HEK293T (cell line): ENCODE measurements at regions not wholly inside any gene's neighbourhood (a gene's known extent, or its start where the extent isn't known, plus 50 kb on each side); places are given as distances from the start of the nearest gene placed in this dataset.

ENCODE experiments used
- CTCF ChIA-PET: fragments of 350-600 bp; formaldehyde crosslinking; extraction: SDS; loops from one replicate; lab custom pipeline; 2021; ENCODE audit warnings: antibody characterized with exemption, inconsistent platforms; lab: Yijun Ruan, JAX
- POLR2A ChIA-PET: fragments of 350-600 bp; formaldehyde crosslinking; extraction: SDS; loops from one replicate; lab custom pipeline; 2020; ENCODE audit warnings: antibody characterized with exemption, inconsistent platforms; lab: Yijun Ruan, JAX
- DNase-seq: peaks from one replicate; pipeline ENCODE4 v3.0.0; 2012; ENCODE audit warnings: mixed read lengths; ENCODE audit errors: extremely low spot score
- ARNT ChIP-seq: fragments of 450-650 bp; IDR thresholded peaks from 2 replicates; pipeline ENCODE4 v1.6.1; 2017; ENCODE audit warnings: mild to moderate bottlenecking
- BHLHE40 ChIP-seq: fragments of 450-650 bp; IDR thresholded peaks from 2 replicates; pipeline ENCODE4 v1.6.1; 2016; ENCODE audit warnings: mild to moderate bottlenecking, moderate library complexity, borderline replicate concordance
- CTBP1 ChIP-seq: fragments of 450-650 bp; IDR thresholded peaks from 2 replicates; pipeline ENCODE4 v1.6.1; 2016; ENCODE audit warnings: borderline replicate concordance
- ELF4 ChIP-seq: fragments of 450-650 bp; IDR thresholded peaks from 2 replicates; pipeline ENCODE4 v1.6.1; 2017; ENCODE audit warnings: antibody characterized with exemption
- FOXA1 ChIP-seq: fragments of 450-650 bp; IDR thresholded peaks from 2 replicates; pipeline ENCODE4 v1.6.1; 2016; ENCODE audit warnings: mild to moderate bottlenecking
- FOXK2 ChIP-seq: fragments of 450-650 bp; IDR thresholded peaks from 2 replicates; pipeline ENCODE4 v1.6.1; 2016; ENCODE audit warnings: mild to moderate bottlenecking
- FOXM1 ChIP-seq: fragments of 450-650 bp; IDR thresholded peaks from 2 replicates; pipeline ENCODE4 v1.6.1; 2017; ENCODE audit warnings: mild to moderate bottlenecking, borderline replicate concordance
- HDGF ChIP-seq: fragments of 450-650 bp; IDR thresholded peaks from 2 replicates; pipeline ENCODE4 v1.6.1; 2017; ENCODE audit warnings: antibody characterized with exemption, borderline replicate concordance
- L3MBTL2 ChIP-seq: fragments of 450-650 bp; conservative IDR thresholded peaks from 2 replicates; pipeline ENCODE4 v1.6.1; 2016; ENCODE audit warnings: mild to moderate bottlenecking
- LEF1 ChIP-seq: fragments of 450-650 bp; IDR thresholded peaks from 2 replicates; pipeline ENCODE4 v1.6.1; 2017; ENCODE audit warnings: mild to moderate bottlenecking, borderline replicate concordance
- NFRKB ChIP-seq: fragments of 450-650 bp; IDR thresholded peaks from 2 replicates; pipeline ENCODE4 v1.6.1; 2016; ENCODE audit warnings: mild to moderate bottlenecking, moderate library complexity
- PKNOX1 ChIP-seq: fragments of 450-650 bp; IDR thresholded peaks from 2 replicates; pipeline ENCODE4 v1.6.1; 2016
- SP1 ChIP-seq: fragments of 450-650 bp; IDR thresholded peaks from 2 replicates; pipeline ENCODE4 v1.6.1; 2017
- SUZ12 ChIP-seq: fragments of 450-650 bp; IDR thresholded peaks from 2 replicates; pipeline ENCODE4 v1.6.1; 2016; ENCODE audit warnings: mild to moderate bottlenecking
- TARDBP ChIP-seq: fragments of 450-650 bp; IDR thresholded peaks from 2 replicates; pipeline ENCODE4 v1.6.1; 2016
- ZNF384 ChIP-seq: fragments of 450-650 bp; IDR thresholded peaks from 2 replicates; pipeline ENCODE4 v1.6.1; 2016

GRCh38 chr9:108441726-108442125, 414.1 kb downstream of the ACTL7B start:
- no peak for TF ChIP-seq L3MBTL2
- TF ChIP-seq FOXK2: no peak
- no peak for TF ChIP-seq SUZ12
- no peak for TF ChIP-seq SP1
- TF ChIP-seq ARNT: no peak
- ChIA-PET CTCF (no interaction called here), POLR2A (no interaction called here)
- DNase-seq: no peak

GRCh38 chr9:108441251-108441650, 414.5 kb downstream of the ACTL7B start:
- POLR2A ChIA-PET: no interaction called here
- DNase-seq: no peak
- TF ChIP-seq L3MBTL2 (no peak), ELF4 (no peak), FOXK2 (no peak), ARNT (no peak), FOXA1 (no peak), TARDBP (no peak), ZNF384 (no peak), LEF1 (no peak), PKNOX1 (no peak), CTBP1 (no peak), HDGF (no peak), NFRKB (no peak), SUZ12 (no peak), SP1 (no peak), BHLHE40 (no peak)
- CTCF ChIA-PET: no interaction called here

- CTCF ChIA-PET: no interaction called here
- POLR2A ChIA-PET: no interaction called here
- TF ChIP-seq NFRKB (no peak), ZNF384 (no peak), HDGF (no peak), FOXA1 (no peak), L3MBTL2 (no peak), ARNT (no peak), BHLHE40 (no peak), SP1 (no peak), CTBP1 (no peak), ELF4 (no peak), PKNOX1 (no peak), FOXM1 (no peak), FOXK2 (no peak), LEF1 (no peak), SUZ12 (no peak), TARDBP (no peak)
- no peak for DNase-seq
Observed at GRCh38 chr9:108439947-108440346, 415.8 kb downstream of the ACTL7B start.

- POLR2A ChIA-PET: no interaction called here
Observed at GRCh38 chr9:108437656-108438055, 418.1 kb downstream of the ACTL7B start.

GRCh38 chr9:108436448-108436847, 419.3 kb downstream of the ACTL7B start:
- CTCF ChIA-PET: interaction anchor here (0.8 kb wide), 1 partner anchor 31 kb away, joined by 3 read pairs; no protein-coding TSS in a partner anchor
- DNase-seq: no peak
- TF ChIP-seq L3MBTL2: no peak
- no peak for TF ChIP-seq NFRKB
- TF ChIP-seq ELF4: no peak
- TF ChIP-seq PKNOX1: no peak
- TF ChIP-seq SP1: no peak
- TF ChIP-seq ZNF384: no peak
- POLR2A ChIA-PET: no interaction called here

More at GRCh38 chr9:108437656-108438055, 418.1 kb downstream of the ACTL7B start:
- no peak for DNase-seq
- CTCF ChIA-PET: no interaction called here
- TF ChIP-seq PKNOX1: no peak
- TF ChIP-seq FOXM1: no peak
- TF ChIP-seq ELF4: no peak
- no peak for TF ChIP-seq ARNT
- no peak for TF ChIP-seq BHLHE40
- no peak for TF ChIP-seq FOXA1

GRCh38 chr9:108434502-108434901, 421.3 kb downstream of the ACTL7B start:
- POLR2A ChIA-PET: no interaction called here
- DNase-seq: no peak
- CTCF ChIA-PET: interaction anchor here (0.7 kb wide), 1 partner anchor 226 kb away, joined by 5 read pairs; no protein-coding TSS in a partner anchor
- TF ChIP-seq FOXA1 (no peak), FOXK2 (no peak), ZNF384 (no peak), NFRKB (no peak), CTBP1 (no peak), TARDBP (no peak), BHLHE40 (no peak), HDGF (no peak), SUZ12 (no peak), SP1 (no peak), FOXM1 (no peak), ELF4 (no peak), LEF1 (no peak), ARNT (no peak), PKNOX1 (no peak), L3MBTL2 (no peak)
